Naive thymus-derived CD4-positive, alpha-beta T cell (primary cell): ENCODE measurements at regions not wholly inside any gene's neighbourhood (a gene's known extent, or its start where the extent isn't known, plus 50 kb on each side); places are given as distances from the start of the nearest gene placed in this dataset.
"Not testable (repeated sequence)": the region's sequence is repeated elsewhere in the genome, so short reads cannot be mapped to it uniquely, and the experiment has no call there.

Source experiments
- ATAC-seq: fragments of 150-1000 bp; cut with Tn5 transposase; 2 replicates; pipeline ENCODE4 v1.10.0; 2021; ENCODE audit warnings: mild to moderate bottlenecking, moderate library complexity
- CTCF ChIA-PET: fragments of 350-600 bp; sonication (Branson Sonifier 250); formaldehyde crosslinking; loops from one replicate; lab custom pipeline; 2021; ENCODE audit warnings: antibody characterized with exemption; lab: Charles Lee
- POLR2A ChIA-PET: fragments of 350-600 bp; sonication (Branson Sonifier 250); formaldehyde crosslinking; loops from one replicate; lab custom pipeline; 2021; ENCODE audit warnings: antibody characterized with exemption, inconsistent platforms; lab: Charles Lee
- DNase-seq, 9 donors: peaks; one replicate each; pipeline versions ENCODE4 v3.0.0 to v3.0.0-alpha.2; 2020 to 2022; ENCODE audit warnings: mixed read lengths in 1 of 9
- H3K27ac ChIP-seq: one replicate; pipeline ENCODE4 v1.7.0; 2013; ENCODE audit warnings: mild to moderate bottlenecking, low read depth, low read length, moderate library complexity
- H3K27me3 ChIP-seq, 2 donors: one replicate each; pipeline ENCODE4 v1.7.0; 2013; ENCODE audit warnings: low read length in 2 of 2, mild to moderate bottlenecking in 2 of 2, moderate library complexity in 2 of 2; ENCODE audit not compliant: control insufficient read depth in 2 of 2, insufficient read depth in 2 of 2
- H3K36me3 ChIP-seq, 3 experiments: 1 replicate in 2 of 3; 2 replicates in 1 of 3; pipeline ENCODE4 v1.7.0; 2013; ENCODE audit warnings: low read length in 3 of 3, mild to moderate bottlenecking in 3 of 3, moderate library complexity in 1 of 3; ENCODE audit not compliant: insufficient read depth in 3 of 3, control insufficient read depth in 2 of 3
- H3K4me1 ChIP-seq, 2 donors: one replicate each; pipeline ENCODE4 v1.7.0; 2013; ENCODE audit warnings: low read length in 2 of 2, mild to moderate bottlenecking in 2 of 2, moderate library complexity in 1 of 2; ENCODE audit not compliant: control insufficient read depth in 2 of 2, insufficient read depth in 2 of 2
- H3K4me3 ChIP-seq: 2 replicates; pipeline ENCODE4 v1.7.0; 2013; ENCODE audit warnings: mild to moderate bottlenecking, low read length
- H3K9me3 ChIP-seq, 3 experiments: 1 replicate in 2 of 3; 2 replicates in 1 of 3; pipeline ENCODE4 v1.7.0; 2013; ENCODE audit warnings: low read length in 3 of 3; ENCODE audit not compliant: control insufficient read depth in 2 of 3
- H3K27ac Mint-ChIP-seq, 9 donors: one replicate each; pipeline ENCODE4 v1.8.0; 2020 to 2022; ENCODE audit warnings: mixed read lengths in 9 of 9, mild to moderate bottlenecking in 8 of 9, moderate library complexity in 5 of 9, inconsistent platforms in 2 of 9
- H3K27me3 Mint-ChIP-seq, 5 donors: one replicate each; pipeline ENCODE4 v1.8.0; 2021 to 2022; ENCODE audit warnings: mixed read lengths in 5 of 5, mild to moderate bottlenecking in 1 of 5
- H3K36me3 Mint-ChIP-seq, 5 donors: one replicate each; pipeline ENCODE4 v1.8.0; 2020 to 2022; ENCODE audit warnings: mixed read lengths in 5 of 5, mild to moderate bottlenecking in 3 of 5, inconsistent platforms in 1 of 5
- H3K4me1 Mint-ChIP-seq, 7 donors: one replicate each; pipeline ENCODE4 v1.8.0; 2020 to 2022; ENCODE audit warnings: mixed read lengths in 7 of 7, mild to moderate bottlenecking in 3 of 7, inconsistent platforms in 1 of 7
- H3K4me3 Mint-ChIP-seq, 10 donors: one replicate each; pipeline ENCODE4 v1.8.0; 2020 to 2022; ENCODE audit warnings: mild to moderate bottlenecking in 10 of 10, mixed read lengths in 10 of 10, moderate library complexity in 6 of 10, inconsistent platforms in 2 of 10
- H3K9me3 Mint-ChIP-seq, 11 donors: one replicate each; pipeline ENCODE4 v1.8.0; 2020 to 2022; ENCODE audit warnings: mixed read lengths in 11 of 11, mild to moderate bottlenecking in 4 of 11, inconsistent platforms in 1 of 11, moderate library complexity in 1 of 11
- intact Hi-C, 2 donors: fragments of 100-400 bp; cut with micrococcal nuclease; formaldehyde crosslinking; loops; one replicate each; pipeline ENCODE4 v1.15.1; 2023

DNA sequence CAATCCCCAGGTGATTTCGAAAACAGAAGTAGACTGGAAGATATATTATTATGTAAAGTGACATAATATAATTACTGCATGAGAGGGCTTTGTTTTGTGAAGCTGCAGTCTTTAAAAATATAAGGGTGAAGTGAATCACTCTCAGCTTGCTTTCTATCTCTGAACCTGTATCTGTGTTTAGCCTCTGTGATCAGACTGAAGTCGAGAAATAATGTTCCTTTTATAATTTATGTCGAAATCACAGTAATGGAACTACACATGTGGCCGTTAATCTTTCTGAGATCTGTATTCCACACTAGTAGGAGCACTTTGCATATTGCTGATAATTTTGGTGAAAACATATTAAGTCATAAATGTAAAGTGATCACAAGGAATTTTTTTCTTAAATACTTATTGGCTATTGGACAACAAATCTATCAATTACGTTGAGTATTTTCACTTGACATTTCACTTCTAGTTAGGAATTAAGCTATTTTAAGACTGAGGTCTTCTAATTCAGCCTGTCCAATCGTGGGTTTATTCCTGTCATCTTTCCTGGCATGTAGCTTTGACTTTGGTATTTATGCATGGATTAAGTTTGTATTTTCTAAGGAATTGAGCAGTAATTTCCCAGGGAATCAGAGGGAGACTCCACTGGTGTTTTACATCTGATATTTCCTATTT lies 268.2 kb upstream of the POT1 start:
- POLR2A ChIA-PET, result interaction anchor here (0.7 kb wide), 1 partner anchor 1262 kb away, joined by 3 read pairs; no protein-coding TSS in a partner anchor
- H3K36me3 ChIP-seq, result no peaks in the 10 kb centered on the region
- peaks cover 0 to 17% (median 3%) of the 10 kb centered on the region in 11 donors for H3K9me3 Mint-ChIP-seq
- no peak for DNase-seq
- no peak overlapping the region for H3K27ac Mint-ChIP-seq
- ATAC-seq, result no peak
- no peaks in the 10 kb centered on the region for H3K27me3 ChIP-seq
- intact Hi-C loops, result no loop called here
- H3K4me1 ChIP-seq, result no peaks in the 10 kb centered on the region
- H3K27ac ChIP-seq, result no peak overlapping the region
- H3K9me3 ChIP-seq, result no peaks in the 10 kb centered on the region
- H3K4me3 Mint-ChIP-seq, result no peak overlapping the region
- H3K4me1 Mint-ChIP-seq, result no peaks in the 10 kb centered on the region
- CTCF ChIA-PET, result no interaction called here
- H3K4me3 ChIP-seq, result no peak overlapping the region
- no peaks in the 10 kb centered on the region for H3K36me3 Mint-ChIP-seq
- no peaks in the 10 kb centered on the region for H3K27me3 Mint-ChIP-seq

DNA sequence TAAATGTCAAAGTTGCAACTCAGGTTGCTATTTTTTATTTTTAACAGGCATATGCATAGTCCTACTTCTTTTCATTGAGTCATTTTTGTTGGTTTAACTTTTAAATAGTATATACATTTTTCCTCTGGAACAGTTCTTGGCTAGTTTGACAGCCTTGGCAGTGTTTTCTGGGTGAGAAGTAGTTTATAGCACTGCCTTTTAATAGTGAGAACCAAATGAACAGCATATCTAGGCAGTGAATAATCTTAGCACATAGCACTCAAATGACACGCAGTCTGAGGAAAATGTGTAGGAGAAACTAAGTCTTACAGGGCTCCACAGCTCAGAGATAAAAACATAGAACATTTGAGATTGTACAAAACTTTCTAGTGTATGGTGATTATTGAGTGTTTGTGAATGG lies 265.5 kb upstream of the POT1 start:
- intact Hi-C loops, result no loop called here
- H3K36me3 ChIP-seq, result no peaks in the 10 kb centered on the region
- ATAC-seq (no peak), DNase-seq (no peak)
- Mint-ChIP-seq H3K9me3 (peaks cover 2 to 27% (median 8%) of the 10 kb centered on the region in 11 donors), H3K27ac (no peak overlapping the region), H3K4me3 (no peak overlapping the region), H3K4me1 (no peaks in the 10 kb centered on the region), H3K36me3 (no peaks in the 10 kb centered on the region), H3K27me3 (no peaks in the 10 kb centered on the region)
- ChIA-PET CTCF (no interaction called here), POLR2A (no interaction called here)
- H3K9me3 ChIP-seq, result no peaks in the 10 kb centered on the region
- no peak overlapping the region for H3K27ac ChIP-seq
- H3K4me3 ChIP-seq, result no peak overlapping the region
- H3K27me3 ChIP-seq, result no peaks in the 10 kb centered on the region
- H3K4me1 ChIP-seq, result no peaks in the 10 kb centered on the region

DNA sequence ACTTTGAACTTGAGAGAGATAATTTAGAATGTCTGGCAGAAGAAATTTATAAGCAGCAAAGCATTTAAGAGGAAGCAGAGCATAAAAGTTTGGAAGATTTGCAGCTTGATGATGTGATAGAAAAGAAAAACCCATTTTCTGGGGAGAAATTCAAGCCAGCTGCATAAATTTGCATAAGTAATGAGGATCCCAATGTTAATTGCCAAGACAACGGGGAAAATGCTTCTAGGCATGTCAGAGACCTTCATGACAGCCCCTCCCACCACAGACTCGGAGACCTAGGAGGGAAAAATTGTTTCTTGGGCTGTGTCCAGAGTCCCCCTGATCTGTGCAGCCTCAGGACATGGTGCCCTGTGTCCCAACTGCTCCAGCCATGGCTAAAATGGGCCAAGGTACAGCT lies 263.6 kb upstream of the POT1 start:
- H3K4me3 ChIP-seq, result no peak overlapping the region
- Mint-ChIP-seq H3K36me3 (no peaks in the 10 kb centered on the region), H3K27me3 (no peaks in the 10 kb centered on the region), H3K9me3 (peaks cover 2 to 36% (median 8%) of the 10 kb centered on the region in 11 donors), H3K27ac (no peak overlapping the region), H3K4me1 (no peaks in the 10 kb centered on the region), H3K4me3 (no peak overlapping the region)
- ChIA-PET CTCF (no interaction called here), POLR2A (no interaction called here)
- no peaks in the 10 kb centered on the region for H3K4me1 ChIP-seq
- no peak for ATAC-seq
- intact Hi-C loops, result no loop called here
- H3K9me3 ChIP-seq, result no peaks in the 10 kb centered on the region
- no peaks in the 10 kb centered on the region for H3K36me3 ChIP-seq
- H3K27me3 ChIP-seq, result no peaks in the 10 kb centered on the region
- H3K27ac ChIP-seq, result no peak overlapping the region
- DNase-seq, result no peak

DNA sequence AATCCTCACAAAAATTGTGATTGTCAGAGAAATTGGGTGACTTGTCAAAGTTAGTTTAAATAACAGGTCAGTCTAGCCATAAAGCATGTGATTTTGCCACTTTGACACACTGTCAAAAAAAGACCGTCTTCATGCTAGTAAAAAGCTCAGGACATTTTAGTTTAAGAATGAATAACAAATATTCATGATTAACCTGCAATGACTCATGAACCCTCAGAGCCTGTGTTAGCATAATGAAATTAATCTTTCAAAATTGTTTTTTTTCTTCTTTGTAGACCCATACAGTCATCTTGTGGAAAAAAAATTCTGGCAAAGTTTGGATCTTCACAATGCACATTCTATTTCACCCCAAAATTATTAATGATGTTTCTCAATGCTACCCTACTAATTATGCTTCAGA lies 255.2 kb upstream of the POT1 start:
- Mint-ChIP-seq H3K9me3 (peaks cover 0 to 12% (median 4%) of the 10 kb centered on the region in 11 donors), H3K4me3 (no peak overlapping the region), H3K27me3 (no peaks in the 10 kb centered on the region), H3K4me1 (no peaks in the 10 kb centered on the region), H3K27ac (no peak overlapping the region), H3K36me3 (no peaks in the 10 kb centered on the region)
- Histone ChIP-seq H3K27ac (no peak overlapping the region), H3K36me3 (no peaks in the 10 kb centered on the region), H3K9me3 (no peaks in the 10 kb centered on the region), H3K4me3 (no peak overlapping the region), H3K4me1 (no peaks in the 10 kb centered on the region), H3K27me3 (no peaks in the 10 kb centered on the region)
- intact Hi-C loops, result no loop called here
- no peak for DNase-seq
- no peak for ATAC-seq
- POLR2A ChIA-PET, result no interaction called here
- CTCF ChIA-PET, result no interaction called here

DNA sequence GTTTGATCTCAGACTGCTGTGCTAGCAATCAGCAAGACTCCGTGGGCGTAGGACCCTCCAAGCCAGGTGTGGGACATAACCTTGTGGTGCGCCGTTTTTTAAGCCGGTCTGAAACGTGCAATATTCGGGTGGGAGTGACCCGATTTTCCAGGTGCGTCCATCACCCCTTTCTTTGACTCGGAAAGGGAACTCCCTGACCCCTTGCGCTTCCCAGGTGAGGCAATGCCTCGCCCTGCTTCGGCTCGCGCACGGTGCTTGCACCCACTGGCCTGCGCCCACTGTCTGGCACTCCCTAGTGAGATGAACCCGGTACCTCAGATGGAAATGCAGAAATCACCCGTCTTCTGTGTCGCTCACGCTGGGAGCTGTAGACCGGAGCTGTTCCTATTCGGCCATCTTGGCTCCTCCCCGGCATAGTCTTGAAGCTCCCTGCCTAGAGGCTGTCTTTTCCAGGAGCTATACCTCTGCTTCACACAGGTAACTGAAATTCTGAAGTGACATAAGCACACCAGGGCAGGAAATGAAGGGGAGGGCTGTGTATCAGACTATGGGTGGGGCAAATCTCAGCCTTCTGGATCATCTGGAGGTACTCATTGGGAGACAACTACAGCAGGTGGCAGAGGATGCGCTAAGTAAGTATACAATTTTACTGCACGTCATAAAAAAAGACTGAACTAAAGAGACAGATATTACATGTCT lies 252.1 kb upstream of the POT1 start:
- H3K9me3 ChIP-seq, H3K27ac Mint-ChIP-seq, H3K4me3 ChIP-seq, ATAC-seq, H3K4me3 Mint-ChIP-seq, DNase-seq, H3K4me1 ChIP-seq, H3K36me3 Mint-ChIP-seq, H3K36me3 ChIP-seq, H3K4me1 Mint-ChIP-seq, H3K27me3 ChIP-seq, intact Hi-C loops, H3K27ac ChIP-seq, POLR2A ChIA-PET, H3K27me3 Mint-ChIP-seq, CTCF ChIA-PET, H3K9me3 Mint-ChIP-seq: not testable (repeated sequence)

DNA sequence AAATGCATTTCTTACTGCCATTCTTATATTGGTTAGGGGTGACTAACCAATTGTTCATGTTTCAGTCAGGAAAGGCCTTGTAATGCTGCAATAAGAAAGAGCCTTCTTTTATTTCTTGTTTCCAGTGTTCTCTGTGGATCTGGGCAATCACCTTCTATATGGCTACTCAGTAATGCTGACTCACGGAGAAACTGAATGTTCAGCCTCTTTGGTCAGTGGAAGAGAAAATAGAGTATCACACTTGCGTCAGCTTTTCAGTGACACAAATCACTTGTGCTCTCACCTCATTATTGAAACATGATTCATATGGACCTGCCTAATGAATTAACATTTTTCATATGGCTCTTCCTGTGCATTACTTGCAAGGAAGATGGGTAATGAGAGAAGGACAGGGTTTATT lies 243.9 kb upstream of the POT1 start:
- DNase-seq (no peak), ATAC-seq (no peak)
- Histone ChIP-seq H3K4me1 (no peaks in the 10 kb centered on the region), H3K27me3 (no peaks in the 10 kb centered on the region), H3K9me3 (no peaks in the 10 kb centered on the region), H3K27ac (no peak overlapping the region), H3K4me3 (no peak overlapping the region), H3K36me3 (no peaks in the 10 kb centered on the region)
- Mint-ChIP-seq H3K4me1 (no peaks in the 10 kb centered on the region), H3K36me3 (no peaks in the 10 kb centered on the region), H3K4me3 (no peak overlapping the region), H3K27me3 (no peaks in the 10 kb centered on the region), H3K27ac (no peak overlapping the region), H3K9me3 (peaks cover 0 to 4% (median 0%) of the 10 kb centered on the region in 11 donors)
- CTCF ChIA-PET, result no interaction called here
- intact Hi-C loops, result no loop called here
- POLR2A ChIA-PET, result no interaction called here

DNA sequence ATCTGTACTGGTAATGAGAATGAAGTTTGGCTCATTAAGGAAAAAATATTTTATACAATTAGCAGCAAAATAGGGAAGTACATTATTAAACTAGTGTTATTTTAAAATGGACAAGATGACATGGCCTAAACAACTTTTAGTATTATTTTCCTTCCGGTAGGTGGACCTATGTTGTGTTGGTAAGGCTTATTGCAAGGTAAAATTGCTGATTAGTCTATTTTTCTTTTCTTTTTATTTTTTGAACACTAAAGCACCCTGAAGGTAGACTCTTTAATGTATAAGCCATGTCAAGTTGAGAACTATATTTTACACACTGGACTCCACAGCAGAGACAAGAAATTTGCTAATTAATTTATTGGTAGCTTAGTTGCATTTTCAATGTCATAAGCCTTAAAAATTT lies 239.5 kb upstream of the POT1 start:
- Mint-ChIP-seq H3K4me1 (no peaks in the 10 kb centered on the region), H3K27me3 (no peaks in the 10 kb centered on the region), H3K9me3 (peaks cover 0 to 2% (median 0%) of the 10 kb centered on the region in 11 donors), H3K27ac (no peak overlapping the region), H3K36me3 (no peaks in the 10 kb centered on the region), H3K4me3 (no peak overlapping the region)
- CTCF ChIA-PET, result no interaction called here
- Histone ChIP-seq H3K36me3 (no peaks in the 10 kb centered on the region), H3K27ac (no peak overlapping the region), H3K9me3 (no peaks in the 10 kb centered on the region), H3K4me3 (no peak overlapping the region), H3K27me3 (no peaks in the 10 kb centered on the region), H3K4me1 (no peaks in the 10 kb centered on the region)
- intact Hi-C loops, result no loop called here
- no peak for DNase-seq
- POLR2A ChIA-PET, result no interaction called here
- ATAC-seq, result no peak
